Neuronal stem cell (in vitro differentiated cells): ENCODE measurements at regions not wholly inside any gene's neighbourhood (a gene's known extent, or its start where the extent isn't known, plus 50 kb on each side); places are given as distances from the start of the nearest gene placed in this dataset.

ENCODE experiments used
- DNase-seq: peaks from one replicate; pipeline ENCODE4 v3.0.0-alpha.2; 2013; ENCODE audit warnings: low spot score
- H2AFZ ChIP-seq: one replicate; pipeline ENCODE4 v1.6.1; 2013; ENCODE audit warnings: mild to moderate bottlenecking, low read length, inconsistent platforms
- H2AK5ac ChIP-seq: 2 replicates; pipeline ENCODE4 v1.6.1; 2013; ENCODE audit warnings: low read depth, mild to moderate bottlenecking, inconsistent platforms, low read length, moderate library complexity, mixed read lengths
- H2BK120ac ChIP-seq: 2 replicates; pipeline ENCODE4 v1.6.1; 2013; ENCODE audit warnings: low read depth, mild to moderate bottlenecking, inconsistent platforms, low read length, moderate library complexity, mixed read lengths
- H2BK12ac ChIP-seq: one replicate; pipeline ENCODE4 v1.6.1; 2013; ENCODE audit warnings: low read length, inconsistent platforms
- H2BK15ac ChIP-seq: 2 replicates; pipeline ENCODE4 v1.6.1; 2013; ENCODE audit warnings: mild to moderate bottlenecking, low read length, inconsistent platforms, mixed read lengths
- H2BK5ac ChIP-seq: one replicate; pipeline ENCODE4 v1.6.1; 2013; ENCODE audit warnings: inconsistent platforms, mild to moderate bottlenecking, low read length, moderate library complexity
- H3K14ac ChIP-seq: one replicate; pipeline ENCODE4 v1.6.1; 2013; ENCODE audit warnings: low read length, inconsistent platforms
- H3K18ac ChIP-seq: 2 replicates; pipeline ENCODE4 v1.6.1; 2013; ENCODE audit warnings: low read length, inconsistent platforms
- H3K23ac ChIP-seq: 2 replicates; pipeline ENCODE4 v1.6.1; 2013; ENCODE audit warnings: low read depth, mild to moderate bottlenecking, mixed read lengths, low read length, inconsistent platforms; ENCODE audit not compliant: poor library complexity
- H3K27ac ChIP-seq: replicated peaks from 3 replicates; pipeline ENCODE4 v1.5.1; 2013; ENCODE audit warnings: low read length, inconsistent platforms
- H3K27me3 ChIP-seq, 3 experiments: 2 replicates each; pipeline ENCODE4 v1.6.1; 2013; ENCODE audit warnings: low read length in 3 of 3, mild to moderate bottlenecking in 2 of 3, inconsistent platforms in 1 of 3, low read depth in 1 of 3, mixed read lengths in 1 of 3, moderate library complexity in 1 of 3; ENCODE audit not compliant: control insufficient read depth in 3 of 3, insufficient read depth in 3 of 3
- H3K36me3 ChIP-seq, 2 donors: replicated peaks in 1 of 2; 2 replicates each; pipeline ENCODE4 v1.6.1; 2013; ENCODE audit warnings: low read length in 2 of 2; ENCODE audit not compliant: control insufficient read depth in 2 of 2, insufficient read depth in 2 of 2
- H3K4ac ChIP-seq: 2 replicates; pipeline ENCODE4 v1.6.1; 2013; ENCODE audit warnings: inconsistent platforms, mild to moderate bottlenecking, low read length, moderate library complexity
- H3K4me1 ChIP-seq, 2 donors: 1 replicate in 1 of 2; 2 replicates in 1 of 2; pipeline ENCODE4 v1.6.1; 2013; ENCODE audit warnings: low read length in 2 of 2, low read depth in 1 of 2; ENCODE audit not compliant: control insufficient read depth in 2 of 2, insufficient read depth in 1 of 2
- H3K4me2 ChIP-seq: one replicate; pipeline ENCODE4 v1.6.1; 2013; ENCODE audit warnings: mild to moderate bottlenecking, low read length, inconsistent platforms; ENCODE audit not compliant: insufficient read depth, poor library complexity, severe bottlenecking
- H3K4me3 ChIP-seq, 2 donors: 2 replicates each; pipeline ENCODE4 v1.5.1; 2013; ENCODE audit warnings: low read length in 2 of 2, mild to moderate bottlenecking in 2 of 2, inconsistent platforms in 1 of 2, moderate library complexity in 1 of 2
- H3K79me1 ChIP-seq: one replicate; pipeline ENCODE4 v1.6.1; 2013; ENCODE audit warnings: low read depth, mild to moderate bottlenecking, inconsistent platforms, low read length, moderate library complexity
- H3K9ac ChIP-seq: one replicate; pipeline ENCODE4 v1.6.1; 2013; ENCODE audit warnings: mild to moderate bottlenecking, low read depth, low read length, inconsistent platforms; ENCODE audit not compliant: poor library complexity
- H3K9me3 ChIP-seq, 2 donors: replicated peaks in 1 of 2; 2 replicates each; pipeline versions ENCODE3 to v1.6.1; 2013; ENCODE audit warnings: low read length in 2 of 2, mild to moderate bottlenecking in 2 of 2, inconsistent platforms in 1 of 2, low read depth in 1 of 2, mixed read lengths in 1 of 2, moderate library complexity in 1 of 2; ENCODE audit not compliant: control insufficient read depth in 2 of 2, insufficient read depth in 1 of 2
- H4K8ac ChIP-seq: one replicate; pipeline ENCODE4 v1.6.1; 2013; ENCODE audit warnings: low read depth, mild to moderate bottlenecking, inconsistent platforms, low read length, moderate library complexity
- H4K91ac ChIP-seq: one replicate; pipeline ENCODE4 v1.6.1; 2013; ENCODE audit warnings: low read length, low read depth, mild to moderate bottlenecking, inconsistent platforms; ENCODE audit not compliant: poor library complexity
- WGBS, 2 donors: extraction: QIAGEN DNeasy Blood & Tissue Kit; methylation state at CpG; one replicate each; pipeline ENCODE4 v1.1.7; 2013; ENCODE audit warnings: missing lambda C conversion rate in 2 of 2, mixed read lengths in 1 of 2; ENCODE audit not compliant: insufficient read length in 2 of 2, insufficient replicate concordance in 1 of 2; ENCODE audit errors: extremely low coverage in 2 of 2; 5-methylcytosine and 5-hydroxymethylcytosine counted together

- Histone ChIP-seq H3K9ac (no peak overlapping the region), H4K91ac (no peak overlapping the region), H3K23ac (no peak overlapping the region), H3K27ac (no peak overlapping the region), H4K8ac (no peak overlapping the region), H3K9me3 (no peaks in the 10 kb centered on the region), H3K4ac (no peak overlapping the region), H2BK5ac (no peak overlapping the region), H3K14ac (no peak overlapping the region), H3K18ac (no peak overlapping the region), H2BK15ac (no peak overlapping the region), H3K36me3 (no peaks in the 10 kb centered on the region), H2BK120ac (no peak overlapping the region), H3K4me3 (no peak overlapping the region), H2BK12ac (no peak overlapping the region), H3K4me1 (no peaks in the 10 kb centered on the region), H3K27me3 (no peaks in the 10 kb centered on the region), H2AFZ (no peak overlapping the region), H3K79me1 (no peaks in the 10 kb centered on the region), H3K4me2 (no peak overlapping the region), H2AK5ac (no peak overlapping the region)
- DNase-seq: no peak
Measured at GRCh38 chr2:65594150-65594549, 161.8 kb upstream of the SPRED2 start.

- H3K36me3 ChIP-seq: no peaks in the 10 kb centered on the region
- H3K23ac ChIP-seq: no peak overlapping the region
- no peak overlapping the region for H2BK5ac ChIP-seq
- H3K4me1 ChIP-seq: no peaks in the 10 kb centered on the region
- no peak overlapping the region for H2BK15ac ChIP-seq
- H3K4me2 ChIP-seq: no peak overlapping the region
- H3K4ac ChIP-seq: no peak overlapping the region
- no peak overlapping the region for H2BK12ac ChIP-seq
- H2AFZ ChIP-seq: no peak overlapping the region
- no peak overlapping the region for H3K14ac ChIP-seq
- H3K18ac ChIP-seq: no peak overlapping the region
- H2AK5ac ChIP-seq: no peak overlapping the region
- H3K79me1 ChIP-seq: no peaks in the 10 kb centered on the region
- H2BK120ac ChIP-seq: no peak overlapping the region
- no peak overlapping the region for H4K8ac ChIP-seq
- no peaks in the 10 kb centered on the region for H3K9me3 ChIP-seq
- H3K9ac ChIP-seq: no peak overlapping the region
- DNase-seq: no peak
- H3K27me3 ChIP-seq: no peaks in the 10 kb centered on the region
- H3K4me3 ChIP-seq: no peak overlapping the region
- H3K27ac ChIP-seq: no peak overlapping the region
- no peak overlapping the region for H4K91ac ChIP-seq
- no CpG with 5 or more reads among the region's 2 CpGs for WGBS, 2 donors
Measured at GRCh38 chr2:65589667-65590066, 157.3 kb upstream of the SPRED2 start.

- WGBS, 2 donors: no CpG with 5 or more reads among the region's 4 CpGs
- Histone ChIP-seq H3K23ac (no peak overlapping the region), H3K79me1 (no peaks in the 10 kb centered on the region), H2BK15ac (no peak overlapping the region), H2BK5ac (no peak overlapping the region), H3K4me1 (no peaks in the 10 kb centered on the region), H2AFZ (no peak overlapping the region), H4K91ac (no peak overlapping the region), H2AK5ac (no peak overlapping the region), H3K27me3 (no peaks in the 10 kb centered on the region), H3K27ac (no peak overlapping the region), H3K4me3 (no peak overlapping the region), H3K14ac (no peak overlapping the region), H3K36me3 (no peaks in the 10 kb centered on the region), H3K9me3 (no peaks in the 10 kb centered on the region), H3K4ac (no peak overlapping the region), H2BK12ac (no peak overlapping the region), H3K9ac (no peak overlapping the region), H3K18ac (no peak overlapping the region), H3K4me2 (no peak overlapping the region), H2BK120ac (no peak overlapping the region), H4K8ac (no peak overlapping the region)
- no peak for DNase-seq
Measured at GRCh38 chr2:65587779-65588178, 155.4 kb upstream of the SPRED2 start.

GRCh38 chr2:65586516-65586915 is 154.1 kb upstream of the SPRED2 start:
- no peak for DNase-seq
- WGBS, 2 donors: no CpG with 5 or more reads among the region's 4 CpGs

More at GRCh38 chr2:65586516-65586915, 154.1 kb upstream of the SPRED2 start:
- no peak overlapping the region for H3K4me3 ChIP-seq
- H3K4me2 ChIP-seq: no peak overlapping the region
- H3K79me1 ChIP-seq: no peaks in the 10 kb centered on the region
- no peak overlapping the region for H2AFZ ChIP-seq
- H4K91ac ChIP-seq: no peak overlapping the region
- no peaks in the 10 kb centered on the region for H3K9me3 ChIP-seq
- H3K27ac ChIP-seq: no peak overlapping the region
- H4K8ac ChIP-seq: no peak overlapping the region
- H3K23ac ChIP-seq: no peak overlapping the region
- no peak overlapping the region for H2BK15ac ChIP-seq
- H3K4ac ChIP-seq: no peak overlapping the region
- H3K36me3 ChIP-seq: no peaks in the 10 kb centered on the region
- no peaks in the 10 kb centered on the region for H3K4me1 ChIP-seq
- no peaks in the 10 kb centered on the region for H3K27me3 ChIP-seq
- H2AK5ac ChIP-seq: no peak overlapping the region
- H3K18ac ChIP-seq: no peak overlapping the region
- H3K9ac ChIP-seq: no peak overlapping the region
- no peak overlapping the region for H2BK12ac ChIP-seq
- no peak overlapping the region for H2BK120ac ChIP-seq
- no peak overlapping the region for H2BK5ac ChIP-seq
- H3K14ac ChIP-seq: no peak overlapping the region
